OCI-LY1 (cell line): ENCODE measurements at regions not wholly inside any gene's neighbourhood (a gene's known extent, or its start where the extent isn't known, plus 50 kb on each side); places are given as distances from the start of the nearest gene placed in this dataset.

Source experiments
- CTCF ChIP-seq: fragments of 200-600 bp; sonication (generic), shearing (Covaris generic); IDR thresholded peaks from 2 replicates; pipeline ENCODE4 v1.5.1; 2017; ENCODE audit warnings: mild to moderate bottlenecking, antibody characterized with exemption, low read length, moderate library complexity, mixed read lengths
- EZH2 ChIP-seq: fragments of 200-600 bp; sonication (generic), shearing (Covaris generic); IDR thresholded peaks from 2 replicates; pipeline ENCODE4 v1.8.0; 2017; ENCODE audit warnings: borderline replicate concordance, mixed run types, mild to moderate bottlenecking, antibody characterized with exemption, low read length, moderate library complexity, mixed read lengths

DNA sequence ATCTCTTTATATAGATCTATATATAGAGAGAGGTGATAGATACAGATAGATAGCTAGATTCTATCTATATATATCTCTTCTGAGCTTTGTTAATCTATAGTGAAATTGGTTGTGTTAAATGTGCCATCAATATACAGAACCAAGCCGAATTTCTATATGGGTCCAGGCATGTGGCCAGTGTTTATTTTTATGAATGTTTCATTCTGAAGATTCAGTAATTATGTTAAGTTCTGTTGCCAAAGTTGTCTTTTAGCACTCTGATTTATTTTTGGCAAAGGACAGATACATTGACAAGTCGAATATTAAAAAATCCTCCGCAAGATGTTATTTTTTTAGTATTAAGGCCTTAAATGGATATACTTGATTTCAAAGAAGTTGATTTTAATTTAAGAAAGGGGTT lies 190.4 kb upstream of the HTR2A start:
- TF ChIP-seq CTCF (no peak), EZH2 (no peak)
